Panc1 (cell line): ENCODE measurements at regions not wholly inside any gene's neighbourhood (a gene's known extent, or its start where the extent isn't known, plus 50 kb on each side); places are given as distances from the start of the nearest gene placed in this dataset.

Experiments
- ATAC-seq: fragments of 200-7000 bp; cut with Tn5 transposase; 2 replicates; pipeline ENCODE4 v1.9.1; 2020; ENCODE audit warnings: mild to moderate bottlenecking, moderate library complexity
- BruUV-seq: library from RNA; stranded (reverse); fragments of 400-500 nt; replicated peaks from 2 replicates; lab custom pipeline; 2021; lab: Mats Ljungman, UMichigan
- CTCF ChIA-PET: fragments of 300-600 bp; sonication (Branson Sonifier 250); formaldehyde crosslinking; loops from one replicate; lab custom pipeline; 2022; ENCODE audit warnings: antibody characterized with exemption; lab: Charles Lee
- POLR2A ChIA-PET: fragments of 300-600 bp; sonication (Branson Sonifier 250); formaldehyde crosslinking; loops from one replicate; lab custom pipeline; 2022; ENCODE audit warnings: antibody characterized with exemption; lab: Charles Lee
- DNase-seq: peaks from one replicate; pipeline ENCODE4 v3.0.0-alpha.2; 2010; ENCODE audit warnings: low read depth, low spot score
- H3K27ac ChIP-seq: 2 replicates; pipeline ENCODE4 v1.5.1; 2011; ENCODE audit warnings: mild to moderate bottlenecking, low read length, inconsistent platforms
- H3K27me3 ChIP-seq: fragments of 200-500 bp; sonication (Bioruptor generic); 2 replicates; pipeline ENCODE4 v1.6.0; 2014; ENCODE audit warnings: low read length, inconsistent platforms; ENCODE audit not compliant: control insufficient read depth, insufficient read depth
- H3K36me3 ChIP-seq: fragments of 200-500 bp; sonication (Bioruptor generic); 2 replicates; pipeline ENCODE4 v1.5.1; 2014; ENCODE audit warnings: inconsistent platforms, mild to moderate bottlenecking, low read length, moderate library complexity; ENCODE audit not compliant: control insufficient read depth, insufficient read depth
- H3K4me1 ChIP-seq: 2 replicates; pipeline ENCODE4 v1.5.1; 2011; ENCODE audit warnings: inconsistent platforms, mild to moderate bottlenecking, low read length, moderate library complexity; ENCODE audit not compliant: control insufficient read depth, insufficient read depth
- H3K4me3 ChIP-seq, 2 experiments: 2 replicates each; pipeline ENCODE4 v1.5.1; 2011 to 2012; ENCODE audit warnings: low read depth in 2 of 2, low read length in 2 of 2, mild to moderate bottlenecking in 2 of 2, inconsistent platforms in 1 of 2, moderate library complexity in 1 of 2
- H3K9me3 ChIP-seq: fragments of 200-500 bp; sonication (Bioruptor generic); 2 replicates; pipeline ENCODE4 v1.5.1; 2014; ENCODE audit warnings: low read depth, mild to moderate bottlenecking, inconsistent platforms, low read length, moderate library complexity; ENCODE audit not compliant: control insufficient read depth, insufficient read depth
- CTCF ChIP-seq: fragments of 450-650 bp; IDR thresholded peaks from 2 replicates; pipeline ENCODE4 v1.5.1; 2017; ENCODE audit warnings: mild to moderate bottlenecking
- POLR2AphosphoS5 ChIP-seq: IDR thresholded peaks from 2 replicates; pipeline ENCODE4 v1.6.1; 2012; ENCODE audit warnings: mild to moderate bottlenecking, low read depth, low read length, moderate library complexity
- SIN3A ChIP-seq: IDR thresholded peaks from 2 replicates; pipeline ENCODE4 v1.6.1; 2012; ENCODE audit warnings: low read depth, mild to moderate bottlenecking, low read length, moderate library complexity, borderline replicate concordance; ENCODE audit not compliant: insufficient read depth
- TCF7L2 ChIP-seq: IDR thresholded peaks from 2 replicates; pipeline ENCODE4 v1.6.1; 2011; ENCODE audit warnings: mild to moderate bottlenecking, low read depth, low read length, inconsistent platforms
- in situ Hi-C: cut with HindIII; loops from 2 replicates; pipeline ENCODE4 v1.10.0; 2016; ENCODE audit warnings: low sequenced_read_pairs, low pct_unique_long_range_greater_than_20kb
- intact Hi-C: fragments of 100-400 bp; cut with micrococcal nuclease; formaldehyde crosslinking; loops from one replicate; pipeline ENCODE4 v1.10.0; 2022; ENCODE audit not compliant: unreplicated experiment
- TF ChIP-seq, protein P1 (sequence below), 2 experiments: IDR thresholded peaks; 2 replicates each; pipeline ENCODE4 v1.6.1; 2011 to 2012; ENCODE audit warnings: low read depth in 2 of 2, control low read depth in 1 of 2, low read length in 1 of 2, mild to moderate bottlenecking in 1 of 2, moderate library complexity in 1 of 2; ENCODE audit not compliant: insufficient read depth in 1 of 2

- in situ Hi-C loops (no loop called here), intact Hi-C loops (no loop called here)
- Histone ChIP-seq H3K27me3 (no peaks in the 10 kb centered on the region), H3K36me3 (no peaks in the 10 kb centered on the region), H3K4me1 (no peaks in the 10 kb centered on the region), H3K4me3 (no peak overlapping the region), H3K9me3 (no peaks in the 10 kb centered on the region; the same call in 1 of the 2 replicates), H3K27ac (no peak overlapping the region)
- DNase-seq (no peak), ATAC-seq (no peak)
- BruUV-seq, result no TSS peak
- POLR2A ChIA-PET, result no interaction called here
- no peak for TF ChIP-seq SIN3A
- TF ChIP-seq, protein P1, sequence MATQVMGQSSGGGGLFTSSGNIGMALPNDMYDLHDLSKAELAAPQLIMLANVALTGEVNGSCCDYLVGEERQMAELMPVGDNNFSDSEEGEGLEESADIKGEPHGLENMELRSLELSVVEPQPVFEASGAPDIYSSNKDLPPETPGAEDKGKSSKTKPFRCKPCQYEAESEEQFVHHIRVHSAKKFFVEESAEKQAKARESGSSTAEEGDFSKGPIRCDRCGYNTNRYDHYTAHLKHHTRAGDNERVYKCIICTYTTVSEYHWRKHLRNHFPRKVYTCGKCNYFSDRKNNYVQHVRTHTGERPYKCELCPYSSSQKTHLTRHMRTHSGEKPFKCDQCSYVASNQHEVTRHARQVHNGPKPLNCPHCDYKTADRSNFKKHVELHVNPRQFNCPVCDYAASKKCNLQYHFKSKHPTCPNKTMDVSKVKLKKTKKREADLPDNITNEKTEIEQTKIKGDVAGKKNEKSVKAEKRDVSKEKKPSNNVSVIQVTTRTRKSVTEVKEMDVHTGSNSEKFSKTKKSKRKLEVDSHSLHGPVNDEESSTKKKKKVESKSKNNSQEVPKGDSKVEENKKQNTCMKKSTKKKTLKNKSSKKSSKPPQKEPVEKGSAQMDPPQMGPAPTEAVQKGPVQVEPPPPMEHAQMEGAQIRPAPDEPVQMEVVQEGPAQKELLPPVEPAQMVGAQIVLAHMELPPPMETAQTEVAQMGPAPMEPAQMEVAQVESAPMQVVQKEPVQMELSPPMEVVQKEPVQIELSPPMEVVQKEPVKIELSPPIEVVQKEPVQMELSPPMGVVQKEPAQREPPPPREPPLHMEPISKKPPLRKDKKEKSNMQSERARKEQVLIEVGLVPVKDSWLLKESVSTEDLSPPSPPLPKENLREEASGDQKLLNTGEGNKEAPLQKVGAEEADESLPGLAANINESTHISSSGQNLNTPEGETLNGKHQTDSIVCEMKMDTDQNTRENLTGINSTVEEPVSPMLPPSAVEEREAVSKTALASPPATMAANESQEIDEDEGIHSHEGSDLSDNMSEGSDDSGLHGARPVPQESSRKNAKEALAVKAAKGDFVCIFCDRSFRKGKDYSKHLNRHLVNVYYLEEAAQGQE (IDR thresholded peaks at IDR 0.05; ENCODE audit: insufficient read depth in 1 of 2, low read depth in 2 of 2, low read length in 1 of 2), result no peak
- no peak for TF ChIP-seq POLR2AphosphoS5
- TF ChIP-seq CTCF, result no peak
- TF ChIP-seq TCF7L2, result no peak
- CTCF ChIA-PET, result no interaction called here
Observed at GRCh38 chr13:111022241-111022640, 92.9 kb upstream of the ARHGEF7 start.

DNA sequence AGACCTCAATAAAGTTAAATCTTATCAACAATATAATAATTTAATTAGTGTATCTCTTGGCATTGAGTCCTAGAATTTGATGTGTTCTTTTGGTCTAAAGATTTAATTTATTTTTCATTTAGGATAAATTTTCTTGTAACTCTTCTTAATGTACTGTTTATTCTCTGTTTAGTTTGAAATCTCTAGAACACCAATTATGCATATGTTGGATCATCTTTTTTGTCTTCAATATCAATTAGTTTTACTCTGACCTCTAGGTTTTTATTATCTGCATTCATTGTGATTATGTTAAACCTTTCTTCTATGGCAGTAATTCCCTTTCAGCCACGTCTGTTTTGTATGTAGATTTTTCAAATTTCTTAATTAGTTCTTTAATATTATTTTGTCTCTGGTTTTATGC, 93.8 kb upstream of the ARHGEF7 start:
- H3K27ac ChIP-seq, result no peak overlapping the region

DNA sequence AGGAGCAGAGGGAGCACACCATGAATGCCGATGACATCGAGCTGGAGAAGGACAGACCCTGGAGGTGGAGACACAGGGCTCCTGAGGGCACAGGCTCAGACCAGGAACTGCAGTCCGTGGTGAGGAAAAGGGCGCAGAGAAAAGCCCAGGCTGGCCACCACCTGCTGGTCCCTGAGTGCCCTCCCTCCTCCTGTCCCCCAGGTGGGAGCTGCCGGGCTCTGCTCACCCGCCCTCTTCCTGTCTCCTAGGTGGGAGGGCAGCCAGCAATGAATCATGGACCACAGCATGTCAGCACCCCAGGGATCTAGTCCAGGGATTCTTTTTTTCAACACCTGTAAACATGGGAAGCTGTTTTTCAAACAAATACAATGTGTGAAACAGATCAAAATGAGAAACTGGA, 94.6 kb upstream of the ARHGEF7 start:
- BruUV-seq, result no TSS peak
- H3K36me3 ChIP-seq, result no peaks in the 10 kb centered on the region
- H3K27me3 ChIP-seq, result no peaks in the 10 kb centered on the region
- POLR2A ChIA-PET, result no interaction called here
- H3K27ac ChIP-seq, result no peak overlapping the region
- no peak overlapping the region for H3K4me3 ChIP-seq
- in situ Hi-C loops, result no loop called here
- H3K4me1 ChIP-seq, result no peaks in the 10 kb centered on the region
- intact Hi-C loops, result no loop called here
- DNase-seq, result no peak
- no peak for ATAC-seq
- H3K9me3 ChIP-seq, result no peaks in the 10 kb centered on the region; the same call in 1 of the 2 replicates
- CTCF ChIA-PET, result no interaction called here
- TF ChIP-seq, protein P1 (IDR thresholded peaks at IDR 0.05; ENCODE audit: insufficient read depth in 1 of 2, low read depth in 2 of 2, low read length in 1 of 2), result no peak
- no peak for TF ChIP-seq CTCF
- TF ChIP-seq SIN3A, result no peak
- no peak for TF ChIP-seq TCF7L2
- TF ChIP-seq POLR2AphosphoS5, result no peak

More for the DNA sequence above, 93.8 kb upstream of the ARHGEF7 start:
- in situ Hi-C loops, result no loop called here
- Histone ChIP-seq H3K4me3 (no peak overlapping the region), H3K27me3 (no peaks in the 10 kb centered on the region), H3K36me3 (no peaks in the 10 kb centered on the region), H3K4me1 (no peaks in the 10 kb centered on the region), H3K9me3 (no peaks in the 10 kb centered on the region; the same call in 1 of the 2 replicates)
- intact Hi-C loops, result no loop called here
- ChIA-PET CTCF (no interaction called here), POLR2A (no interaction called here)
- TF ChIP-seq POLR2AphosphoS5, result no peak
- no peak for TF ChIP-seq TCF7L2
- BruUV-seq, result no TSS peak
- no peak for DNase-seq
- no peak for ATAC-seq
